ENCODE measurements at regions not wholly inside any gene's neighbourhood (a gene's known extent, or its start where the extent isn't known, plus 50 kb on each side); places are given as distances from the start of the nearest gene placed in this dataset.

- Histone ChIP-seq H3K4me3 (no peak overlapping the region), H3K9me3 (no peaks in the 10 kb centered on the region), H3K4me2 (no peak overlapping the region), H3K4me1 (peaks cover 16% of the 10 kb centered on the region; the same call in 2 of the 3 replicates), H3K27ac (no peak overlapping the region)
- no peak for ATAC-seq
- no peak for DNase-seq (ENCODE audit: low read depth in 1 of 2, low spot score in 1 of 2)
- ChIA-PET POLR2A (no interaction called here), CTCF (no interaction called here)
- WGBS (ENCODE audit: missing lambda C conversion rate) = 76% methylated on average over 3 of the region's 3 CpGs
- no peak for FAIRE-seq
- TF ChIP-seq RFX5 (IDR thresholded peaks at IDR 0.05) = no peak
- no peak for TF ChIP-seq ZC3H11A (IDR thresholded peaks at IDR 0.05)
- TF ChIP-seq CEBPB (IDR thresholded peaks at IDR 0.05) = no peak
Measured at GRCh38 chr6:21955053-21955595, 341.7 kb downstream of the PRL start.

GRCh38 chr6:21955951-21956350 is 340.9 kb downstream of the PRL start:
- no peak for ATAC-seq
- CTCF ChIA-PET = no interaction called here

GRCh38 chr6:21958428-21958827 is 338.4 kb downstream of the PRL start:
- ChIA-PET CTCF (no interaction called here), POLR2A (interaction anchor here (0.6 kb wide), 1 partner anchor 12 kb away, joined by 3 read pairs; no protein-coding TSS in a partner anchor)
- no peak for TF ChIP-seq HOXB5 (CRISPR knock-in tag; IDR thresholded peaks at IDR 0.05)
- ATAC-seq = no peak
- no peak for FAIRE-seq
- no peaks in the 10 kb centered on the region for H3K9me3 ChIP-seq
- H3K4me2 ChIP-seq = no peak overlapping the region
- H3K27ac ChIP-seq = no peak overlapping the region
- no peak for DNase-seq (ENCODE audit: low read depth in 1 of 2, low spot score in 1 of 2)
- no peak overlapping the region for H3K4me3 ChIP-seq
- 0 out of 3 replicates have a peak, but pooled peaks cover 4% of the 10 kb centered on the region for H3K4me1 ChIP-seq
- 89% methylated on average over 2 of the region's 2 CpGs for WGBS (ENCODE audit: missing lambda C conversion rate)

More at GRCh38 chr6:21955951-21956350, 340.9 kb downstream of the PRL start:
- Histone ChIP-seq H3K4me1 (peaks cover 11% of the 10 kb centered on the region; the same call in 2 of the 3 replicates), H3K4me3 (no peak overlapping the region), H3K27ac (no peak overlapping the region), H3K4me2 (no peak overlapping the region), H3K9me3 (no peaks in the 10 kb centered on the region)
- DNase-seq (ENCODE audit: low read depth in 1 of 2, low spot score in 1 of 2) = no peak
- 76% methylated on average over 8 of the region's 8 CpGs for WGBS (ENCODE audit: missing lambda C conversion rate)
- no peak for FAIRE-seq
- TF ChIP-seq CTCF (IDR thresholded peaks at IDR 0.05) (no peak), FOSB (CRISPR knock-in tag; IDR thresholded peaks at IDR 0.05) (no peak), HMGXB4 (CRISPR knock-in tag; IDR thresholded peaks at IDR 0.05; ENCODE audit: borderline replicate concordance) (no peak), RNF2 (IDR thresholded peaks at IDR 0.05; ENCODE audit: borderline replicate concordance, low read depth) (no peak), RARB (CRISPR knock-in tag; IDR thresholded peaks at IDR 0.05) (no peak), PHF8 (IDR thresholded peaks at IDR 0.05; ENCODE audit: borderline replicate concordance, low read depth) (no peak), PBX3 (IDR thresholded peaks at IDR 0.05) (no peak)
- POLR2A ChIA-PET = interaction anchor here (0.7 kb wide), 1 partner anchor 362 kb away, joined by 3 read pairs; no protein-coding TSS in a partner anchor

- CTCF ChIA-PET = no interaction called here
- Histone ChIP-seq H3K9me3 (no peaks in the 10 kb centered on the region), H3K4me3 (no peak overlapping the region), H3K4me1 (no peaks in the 10 kb centered on the region), H3K4me2 (no peak overlapping the region), H3K27ac (no peak overlapping the region)
- FAIRE-seq (no peak), DNase-seq (ENCODE audit: low read depth in 1 of 2, low spot score in 1 of 2) (no peak), ATAC-seq (no peak)
- 87% methylated on average over 4 of the region's 4 CpGs for WGBS (ENCODE audit: missing lambda C conversion rate)
- POLR2A ChIA-PET = no interaction called here
- TF ChIP-seq ZC3H11A (IDR thresholded peaks at IDR 0.05) (no peak), FOXS1 (CRISPR knock-in tag; IDR thresholded peaks at IDR 0.05) (no peak), ELK1 (IDR thresholded peaks at IDR 0.05; ENCODE audit: low read depth, low read length) (no peak), USF2 (IDR thresholded peaks at IDR 0.05) (no peak), TFCP2L1 (CRISPR knock-in tag; IDR thresholded peaks at IDR 0.05) (no peak), RNF2 (IDR thresholded peaks at IDR 0.05; ENCODE audit: borderline replicate concordance, low read depth) (no peak), RFX5 (IDR thresholded peaks at IDR 0.05) (no peak), E2F6 (IDR thresholded peaks at IDR 0.05; ENCODE audit: borderline replicate concordance, low read depth) (no peak), KDM5A (IDR thresholded peaks at IDR 0.05) (no peak), ZFP36 (IDR thresholded peaks at IDR 0.05; ENCODE audit: borderline replicate concordance, partially characterized antibody) (no peak), FOSL2 (IDR thresholded peaks at IDR 0.05) (no peak), FOSL2 (CRISPR knock-in tag; IDR thresholded peaks at IDR 0.05) (no peak), HOXB13 (CRISPR knock-in tag; IDR thresholded peaks at IDR 0.05; ENCODE audit: low read depth) (no peak), BHLHE40 (IDR thresholded peaks at IDR 0.05; ENCODE audit: low read depth, low read length) (no peak)
Measured at GRCh38 chr6:21961226-21961625, 335.6 kb downstream of the PRL start.

All from A549 (cell line).